IMR-90 (cell line): ENCODE measurements at regions not wholly inside any gene's neighbourhood (a gene's known extent, or its start where the extent isn't known, plus 50 kb on each side); places are given as distances from the start of the nearest gene placed in this dataset.

Source experiments
- ATAC-seq: fragments of 200-7000 bp; cut with Tn5 transposase; 2 replicates; pipeline ENCODE4 v1.9.1; 2020; ENCODE audit warnings: low read depth, mild to moderate bottlenecking, moderate library complexity
- BruUV-seq: library from RNA; stranded (reverse); fragments of 400-500 nt; replicated peaks from 2 replicates; lab custom pipeline; 2021; lab: Mats Ljungman, UMichigan
- CTCF ChIA-PET: fragments of 300-600 bp; formaldehyde crosslinking; extraction: SDS; loops from one replicate; lab custom pipeline; 2021; ENCODE audit warnings: antibody characterized with exemption; lab: Yijun Ruan, JAX
- POLR2A ChIA-PET: fragments of 300-600 bp; sonication (Branson Sonifier 250); formaldehyde crosslinking; loops from one replicate; lab custom pipeline; 2022; ENCODE audit warnings: antibody characterized with exemption; ENCODE audit not compliant: unreplicated experiment; lab: Charles Lee
- DNase-seq: peaks from one replicate; pipeline ENCODE4 v3.0.0; 2013
- H2AFZ ChIP-seq: replicated peaks from 2 replicates; pipeline ENCODE3; 2013; ENCODE audit warnings: low read length, mild to moderate bottlenecking; ENCODE audit not compliant: poor library complexity
- H2AK5ac ChIP-seq: 2 replicates; pipeline ENCODE4 v1.6.1; 2013; ENCODE audit warnings: low read depth, low read length, inconsistent platforms
- H2AK9ac ChIP-seq: replicated peaks from 2 replicates; pipeline ENCODE3; 2013; ENCODE audit warnings: mild to moderate bottlenecking, low read depth, low read length, moderate library complexity; ENCODE audit not compliant: poor library complexity
- H2BK120ac ChIP-seq: 2 replicates; pipeline ENCODE4 v1.6.1; 2013; ENCODE audit warnings: low read depth, low read length, inconsistent platforms
- H2BK15ac ChIP-seq: 3 replicates; pipeline ENCODE4 v1.6.1; 2013; ENCODE audit warnings: low read depth, low read length, inconsistent platforms
- H2BK20ac ChIP-seq: 2 replicates; pipeline ENCODE4 v1.6.1; 2013; ENCODE audit warnings: low read depth, mild to moderate bottlenecking, inconsistent platforms, low read length, moderate library complexity
- H2BK5ac ChIP-seq: 2 replicates; pipeline ENCODE4 v1.6.1; 2013; ENCODE audit warnings: mild to moderate bottlenecking, low read depth, low read length, inconsistent platforms; ENCODE audit not compliant: poor library complexity, severe bottlenecking
- H3K14ac ChIP-seq: replicated peaks from 2 replicates; pipeline ENCODE4 v1.6.1; 2013; ENCODE audit warnings: low read depth, low read length, inconsistent platforms
- H3K18ac ChIP-seq: 2 replicates; pipeline ENCODE4 v1.6.1; 2013; ENCODE audit warnings: low read depth, low read length, control low read depth
- H3K23ac ChIP-seq: 2 replicates; pipeline ENCODE4 v1.6.1; 2013; ENCODE audit warnings: low read depth, low read length, inconsistent platforms
- H3K27ac ChIP-seq: 2 replicates; pipeline ENCODE4 v1.5.1; 2013; ENCODE audit warnings: mild to moderate bottlenecking, control low read depth, low read length; ENCODE audit not compliant: insufficient read depth
- H3K27me3 ChIP-seq: 2 replicates; pipeline ENCODE4 v1.6.1; 2013; ENCODE audit warnings: low read length; ENCODE audit not compliant: control insufficient read depth, insufficient read depth
- H3K36me3 ChIP-seq: 2 replicates; pipeline ENCODE4 v1.6.1; 2013; ENCODE audit warnings: low read length, mixed read lengths; ENCODE audit not compliant: control insufficient read depth, insufficient read depth
- H3K4ac ChIP-seq: 2 replicates; pipeline ENCODE4 v1.6.1; 2013; ENCODE audit warnings: low read depth, low read length, inconsistent platforms
- H3K4me1 ChIP-seq: 2 replicates; pipeline ENCODE4 v1.6.1; 2013; ENCODE audit warnings: low read length, mixed read lengths; ENCODE audit not compliant: control insufficient read depth, insufficient read depth
- H3K4me2 ChIP-seq: 2 replicates; pipeline ENCODE4 v1.6.1; 2013; ENCODE audit warnings: low read depth, mild to moderate bottlenecking, control low read depth, low read length, moderate library complexity
- H3K4me3 ChIP-seq: 2 replicates; pipeline ENCODE4 v1.5.1; 2013; ENCODE audit warnings: low read depth, mild to moderate bottlenecking, control low read depth, low read length, moderate library complexity; ENCODE audit not compliant: insufficient read depth
- H3K56ac ChIP-seq: 2 replicates; pipeline ENCODE4 v1.6.1; 2013; ENCODE audit warnings: low read length, inconsistent platforms; ENCODE audit not compliant: insufficient read depth; ENCODE audit errors: extremely low read depth
- H3K79me1 ChIP-seq, 2 experiments: 2 replicates each; pipeline ENCODE4 v1.6.1; 2013; ENCODE audit warnings: low read length in 2 of 2, inconsistent platforms in 1 of 2, low read depth in 1 of 2
- H3K9ac ChIP-seq: 2 replicates; pipeline ENCODE4 v1.6.1; 2013; ENCODE audit warnings: low read depth, low read length, control low read depth
- H3K9me1 ChIP-seq: 2 replicates; pipeline ENCODE4 v1.6.1; 2013; ENCODE audit warnings: low read length, inconsistent platforms; ENCODE audit not compliant: insufficient read depth
- H3K9me3 ChIP-seq: 2 replicates; pipeline ENCODE4 v1.6.1; 2013; ENCODE audit warnings: low read length; ENCODE audit not compliant: control insufficient read depth, insufficient read depth
- H4K20me1 ChIP-seq: 2 replicates; pipeline ENCODE4 v1.6.1; 2013; ENCODE audit warnings: low read length, inconsistent platforms; ENCODE audit not compliant: insufficient read depth
- H4K5ac ChIP-seq: 2 replicates; pipeline ENCODE4 v1.6.1; 2013; ENCODE audit warnings: mild to moderate bottlenecking, low read depth, low read length, control low read depth
- H4K8ac ChIP-seq, 2 experiments: 2 replicates each; pipeline ENCODE4 v1.6.1; 2013; ENCODE audit warnings: low read depth in 2 of 2, low read length in 2 of 2, control low read depth in 1 of 2, inconsistent platforms in 1 of 2
- H4K91ac ChIP-seq: 2 replicates; pipeline ENCODE4 v1.6.1; 2013; ENCODE audit warnings: low read depth, low read length, inconsistent platforms; ENCODE audit not compliant: insufficient read depth
- BHLHE40 ChIP-seq: fragments of 150-350 bp; IDR thresholded peaks from 2 replicates; pipeline ENCODE4 v1.6.1; 2016; ENCODE audit warnings: mild to moderate bottlenecking, low read depth, low read length
- CEBPB ChIP-seq: IDR thresholded peaks from 2 replicates; pipeline ENCODE4 v1.6.1; 2012; ENCODE audit warnings: low read depth, low read length, improper control_type of control experiment
- CHD1 ChIP-seq: IDR thresholded peaks from 2 replicates; pipeline ENCODE4 v1.6.1; 2012; ENCODE audit warnings: low read depth, low read length, improper control_type of control experiment
- FOS ChIP-seq: fragments of 150-350 bp; IDR thresholded peaks from 2 replicates; pipeline ENCODE4 v1.6.1; 2016; ENCODE audit warnings: low read depth, low read length
- MAFK ChIP-seq: IDR thresholded peaks from 2 replicates; pipeline ENCODE4 v1.6.1; 2012; ENCODE audit warnings: low read depth, low read length, improper control_type of control experiment
- MAZ ChIP-seq: IDR thresholded peaks from 2 replicates; pipeline ENCODE4 v1.6.1; 2012; ENCODE audit warnings: low read depth, mild to moderate bottlenecking, low read length, improper control_type of control experiment, moderate library complexity, borderline replicate concordance
- MXI1 ChIP-seq: IDR thresholded peaks from 2 replicates; pipeline ENCODE4 v1.6.1; 2012; ENCODE audit warnings: low read depth, mild to moderate bottlenecking, low read length, moderate library complexity, borderline replicate concordance
- NFE2L2 ChIP-seq: fragments of 150-350 bp; IDR thresholded peaks from 2 replicates; pipeline ENCODE4 v1.6.1; 2016; ENCODE audit warnings: low read depth, mild to moderate bottlenecking, low read length
- POLR2A ChIP-seq: IDR thresholded peaks from 2 replicates; pipeline ENCODE4 v1.6.1; 2012; ENCODE audit warnings: mild to moderate bottlenecking, low read depth, low read length
- RAD21 ChIP-seq: IDR thresholded peaks from 2 replicates; pipeline ENCODE4 v1.6.1; 2012; ENCODE audit warnings: low read length, improper control_type of control experiment
- RFX5 ChIP-seq: IDR thresholded peaks from 2 replicates; pipeline ENCODE4 v1.8.0; 2012; ENCODE audit warnings: low read depth, mild to moderate bottlenecking, low read length, moderate library complexity
- SMC3 ChIP-seq: fragments of 150-350 bp; IDR thresholded peaks from 2 replicates; pipeline ENCODE4 v1.6.1; 2016; ENCODE audit warnings: low read depth, mild to moderate bottlenecking, antibody characterized with exemption, low read length, moderate library complexity
- USF2 ChIP-seq: fragments of 150-350 bp; IDR thresholded peaks from 2 replicates; pipeline ENCODE4 v1.6.1; 2017; ENCODE audit warnings: mild to moderate bottlenecking, antibody characterized with exemption, low read length, low read depth
- WGBS, 2 experiments: methylation state at CpG; one replicate each; pipeline versions ENCODE4 v1.1.5 to v1.1.7; 2013; ENCODE audit warnings: missing lambda C conversion rate in 2 of 2; ENCODE audit not compliant: insufficient read length in 1 of 2; ENCODE audit errors: extremely low coverage in 2 of 2; 5-methylcytosine and 5-hydroxymethylcytosine counted together
- dilution Hi-C: fragments of 300-500 bp; cut with HindIII; formaldehyde crosslinking; loops from one replicate; pipeline ENCODE4 v1.14.3; 2018; ENCODE audit warnings: low sequenced_read_pairs; ENCODE audit not compliant: unreplicated experiment
- in situ Hi-C: fragments of 300-500 bp; cut with MboI; formaldehyde crosslinking; loops from 3 replicates; pipeline ENCODE4 v1.14.3; 2019; ENCODE audit warnings: low sequenced_read_pairs, inconsistent platforms, mixed read lengths
- intact Hi-C: fragments of 100-400 bp; cut with micrococcal nuclease; formaldehyde crosslinking; loops from 2 replicates; pipeline ENCODE4 v1.10.0; 2022
- TF ChIP-seq, protein P1 (sequence below): conservative IDR thresholded peaks from 2 replicates; pipeline ENCODE4 v1.5.1; 2012; ENCODE audit warnings: mild to moderate bottlenecking, low read depth, low read length, improper control_type of control experiment

- no peak overlapping the region for H3K14ac ChIP-seq
- no peak overlapping the region for H2BK15ac ChIP-seq
- no peaks in the 10 kb centered on the region for H4K20me1 ChIP-seq
- H2AFZ ChIP-seq, result no peak overlapping the region
- 0 out of 2 replicates have a peak overlapping the region, but pooled peaks have one; percentile 40 for H3K4ac ChIP-seq
- H3K36me3 ChIP-seq, result no peaks in the 10 kb centered on the region
- 0 out of 2 replicates have a peak overlapping the region, but pooled peaks have one; percentile 26 for H2BK20ac ChIP-seq
- no peak overlapping the region for H2BK5ac ChIP-seq
- peaks cover 8% of the 10 kb centered on the region for H3K9me1 ChIP-seq
- H3K9ac ChIP-seq, result no peak overlapping the region
- H3K56ac ChIP-seq, result no peak overlapping the region; the same call in 1 of the 2 replicates
- WGBS, 2 experiments, result no CpG with 5 or more reads among the region's 3 CpGs
- H2AK5ac ChIP-seq, result no peak overlapping the region
- no TSS peak for BruUV-seq
- H3K4me1 ChIP-seq, result peaks cover 22% of the 10 kb centered on the region
- H3K18ac ChIP-seq, result 0 out of 2 replicates have a peak overlapping the region, but pooled peaks have one; percentile 1
- H4K91ac ChIP-seq, result no peak overlapping the region
- no peak overlapping the region; a peak in 1 of 4 replicates for H4K8ac ChIP-seq
- DNase-seq (no peak), ATAC-seq (no peak)
- H3K4me3 ChIP-seq, result no peak overlapping the region
- ChIA-PET POLR2A (interaction anchor here (0.6 kb wide), 1 partner anchor 140 kb away, joined by 3 read pairs; no protein-coding TSS in a partner anchor), CTCF (no interaction called here)
- intact Hi-C loops, result no loop called here
- dilution Hi-C loops, result no loop called here
- no peak overlapping the region for H3K27ac ChIP-seq
- H3K4me2 ChIP-seq, result no peak overlapping the region
- H3K79me1 ChIP-seq, result no peaks in the 10 kb centered on the region
- no peak overlapping the region for H3K23ac ChIP-seq
- TF ChIP-seq MAZ (no peak), USF2 (no peak), FOS (no peak), NFE2L2 (no peak), CEBPB (no peak), MXI1 (no peak), BHLHE40 (no peak), RAD21 (no peak), MAFK (no peak), SMC3 (no peak), CHD1 (no peak), POLR2A (no peak), RFX5 (no peak)
- TF ChIP-seq, protein P1, sequence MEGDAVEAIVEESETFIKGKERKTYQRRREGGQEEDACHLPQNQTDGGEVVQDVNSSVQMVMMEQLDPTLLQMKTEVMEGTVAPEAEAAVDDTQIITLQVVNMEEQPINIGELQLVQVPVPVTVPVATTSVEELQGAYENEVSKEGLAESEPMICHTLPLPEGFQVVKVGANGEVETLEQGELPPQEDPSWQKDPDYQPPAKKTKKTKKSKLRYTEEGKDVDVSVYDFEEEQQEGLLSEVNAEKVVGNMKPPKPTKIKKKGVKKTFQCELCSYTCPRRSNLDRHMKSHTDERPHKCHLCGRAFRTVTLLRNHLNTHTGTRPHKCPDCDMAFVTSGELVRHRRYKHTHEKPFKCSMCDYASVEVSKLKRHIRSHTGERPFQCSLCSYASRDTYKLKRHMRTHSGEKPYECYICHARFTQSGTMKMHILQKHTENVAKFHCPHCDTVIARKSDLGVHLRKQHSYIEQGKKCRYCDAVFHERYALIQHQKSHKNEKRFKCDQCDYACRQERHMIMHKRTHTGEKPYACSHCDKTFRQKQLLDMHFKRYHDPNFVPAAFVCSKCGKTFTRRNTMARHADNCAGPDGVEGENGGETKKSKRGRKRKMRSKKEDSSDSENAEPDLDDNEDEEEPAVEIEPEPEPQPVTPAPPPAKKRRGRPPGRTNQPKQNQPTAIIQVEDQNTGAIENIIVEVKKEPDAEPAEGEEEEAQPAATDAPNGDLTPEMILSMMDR, result no peak
- H3K9me3 ChIP-seq, result 0 out of 2 replicates have a peak, but pooled peaks cover 2% of the 10 kb centered on the region
- peak overlapping the region; percentile 25; the same call in 1 of the 2 replicates for H2BK120ac ChIP-seq
- 0 out of 2 replicates have a peak overlapping the region, but pooled peaks have one; percentile 56 for H4K5ac ChIP-seq
- H2AK9ac ChIP-seq, result no peak overlapping the region
- H3K27me3 ChIP-seq, result no peaks in the 10 kb centered on the region
- in situ Hi-C loops, result no loop called here
These were observed 187.4 kb upstream of the SH3BP4 start for GRCh38 chr2:234764372-234764771.
